ENCODE measurements at regions not wholly inside any gene's neighbourhood (a gene's known extent, or its start where the extent isn't known, plus 50 kb on each side); places are given as distances from the start of the nearest gene placed in this dataset.

- TF ChIP-seq CTCF (IDR thresholded peaks at IDR 0.05) (no peak), POLR2A (IDR thresholded peaks at IDR 0.05) (no peak)
These were observed 213.4 kb upstream of the TBL1XR1 start for GRCh38 chr3:177410730-177411129.

Data from thyroid gland (tissue), 4 donors.